Stimulated activated naive CD8-positive, alpha-beta T cell treated with anti-CD3 and anti-CD28 coated beads, Interleukin-15, Interleukin-2, amounts not matched to agents 100 ng/mL and 50 ng/mL, for 24 hours (primary cell): ENCODE measurements at regions not wholly inside any gene's neighbourhood (a gene's known extent, or its start where the extent isn't known, plus 50 kb on each side); places are given as distances from the start of the nearest gene placed in this dataset.
"Not testable (repeated sequence)": the region's sequence is repeated elsewhere in the genome, so short reads cannot be mapped to it uniquely, and the experiment has no call there.

Source experiments
- H3K27ac Mint-ChIP-seq: one replicate; pipeline ENCODE4 v1.8.0; 2021; ENCODE audit warnings: mild to moderate bottlenecking, mixed read lengths
- H3K27me3 Mint-ChIP-seq: one replicate; pipeline ENCODE4 v1.8.0; 2021; ENCODE audit warnings: mixed read lengths
- H3K36me3 Mint-ChIP-seq: one replicate; pipeline ENCODE4 v1.8.0; 2021; ENCODE audit warnings: low read depth, mixed read lengths
- H3K4me1 Mint-ChIP-seq: one replicate; pipeline ENCODE4 v1.8.0; 2021; ENCODE audit warnings: low read depth, mixed read lengths
- H3K4me3 Mint-ChIP-seq: one replicate; pipeline ENCODE4 v1.8.0; 2021; ENCODE audit warnings: mild to moderate bottlenecking, mixed read lengths
- H3K9me3 Mint-ChIP-seq: one replicate; pipeline ENCODE4 v1.8.0; 2021; ENCODE audit warnings: mixed read lengths

- Mint-ChIP-seq H3K9me3 (no peaks in the 10 kb centered on the region), H3K27ac (no peak overlapping the region), H3K4me3 (no peak overlapping the region), H3K4me1 (no peaks in the 10 kb centered on the region), H3K36me3 (no peaks in the 10 kb centered on the region), H3K27me3 (peaks cover 12% of the 10 kb centered on the region)
Observed at GRCh38 chr14:70269582-70269981, 80.8 kb upstream of the SLC8A3 start.

GRCh38 chr14:70268760-70269159, 80.0 kb upstream of the SLC8A3 start:
- H3K27me3 Mint-ChIP-seq = peaks cover 12% of the 10 kb centered on the region

GRCh38 chr14:70266157-70266556, 77.4 kb upstream of the SLC8A3 start:
- no peaks in the 10 kb centered on the region for H3K36me3 Mint-ChIP-seq
- H3K9me3 Mint-ChIP-seq = no peaks in the 10 kb centered on the region
- H3K27ac Mint-ChIP-seq = no peak overlapping the region
- H3K4me3 Mint-ChIP-seq = no peak overlapping the region
- no peaks in the 10 kb centered on the region for H3K4me1 Mint-ChIP-seq
- H3K27me3 Mint-ChIP-seq = peaks cover 23% of the 10 kb centered on the region

More at GRCh38 chr14:70268760-70269159, 80.0 kb upstream of the SLC8A3 start:
- Mint-ChIP-seq H3K36me3 (no peaks in the 10 kb centered on the region), H3K4me1 (no peaks in the 10 kb centered on the region), H3K27ac (no peak overlapping the region), H3K4me3 (no peak overlapping the region), H3K9me3 (no peaks in the 10 kb centered on the region)

GRCh38 chr14:70265422-70265821, 76.7 kb upstream of the SLC8A3 start:
- H3K4me1 Mint-ChIP-seq = no peaks in the 10 kb centered on the region
- no peaks in the 10 kb centered on the region for H3K36me3 Mint-ChIP-seq
- H3K27me3 Mint-ChIP-seq = peaks cover 23% of the 10 kb centered on the region
- no peak overlapping the region for H3K4me3 Mint-ChIP-seq
- no peaks in the 10 kb centered on the region for H3K9me3 Mint-ChIP-seq
- no peak overlapping the region for H3K27ac Mint-ChIP-seq

GRCh38 chr14:70259420-70259819, 70.7 kb upstream of the SLC8A3 start:
- Mint-ChIP-seq H3K9me3 (peaks cover 3% of the 10 kb centered on the region), H3K27ac (no peak overlapping the region), H3K36me3 (no peaks in the 10 kb centered on the region), H3K27me3 (peaks cover 55% of the 10 kb centered on the region), H3K4me1 (peaks cover 10% of the 10 kb centered on the region), H3K4me3 (no peak overlapping the region)

GRCh38 chr14:70257526-70257925, 68.8 kb upstream of the SLC8A3 start:
- H3K4me1 Mint-ChIP-seq = peaks cover 10% of the 10 kb centered on the region
- H3K27ac Mint-ChIP-seq = no peak overlapping the region
- no peak overlapping the region for H3K4me3 Mint-ChIP-seq
- peaks cover 60% of the 10 kb centered on the region for H3K27me3 Mint-ChIP-seq
- peaks cover 4% of the 10 kb centered on the region for H3K36me3 Mint-ChIP-seq
- H3K9me3 Mint-ChIP-seq = peaks cover 6% of the 10 kb centered on the region

- H3K36me3 Mint-ChIP-seq = peaks cover 4% of the 10 kb centered on the region
- no peak overlapping the region for H3K27ac Mint-ChIP-seq
- peaks cover 6% of the 10 kb centered on the region for H3K9me3 Mint-ChIP-seq
- peaks cover 60% of the 10 kb centered on the region for H3K27me3 Mint-ChIP-seq
- H3K4me3 Mint-ChIP-seq = peak overlapping the region; percentile 7
- peaks cover 10% of the 10 kb centered on the region for H3K4me1 Mint-ChIP-seq
Observed at GRCh38 chr14:70256601-70257000, 67.8 kb upstream of the SLC8A3 start.

GRCh38 chr14:70255071-70256057, 66.6 kb upstream of the SLC8A3 start:
- H3K4me3 Mint-ChIP-seq = peak overlapping the region; percentile 75
- H3K36me3 Mint-ChIP-seq = not testable (repeated sequence)

GRCh38 chr14:70254476-70254961, 65.8 kb upstream of the SLC8A3 start:
- Mint-ChIP-seq H3K27ac (no peak overlapping the region), H3K4me3 (peak overlapping the region; percentile 11)

More at GRCh38 chr14:70255071-70256057, 66.6 kb upstream of the SLC8A3 start:
- Mint-ChIP-seq H3K27ac (peak overlapping the region; percentile 20), H3K27me3 (peaks cover 71% of the 10 kb centered on the region)
- H3K9me3 Mint-ChIP-seq, H3K4me1 Mint-ChIP-seq: not testable (repeated sequence)

GRCh38 chr14:70253547-70253946, 64.8 kb upstream of the SLC8A3 start:
- H3K9me3 Mint-ChIP-seq, H3K27ac Mint-ChIP-seq, H3K4me1 Mint-ChIP-seq, H3K36me3 Mint-ChIP-seq, H3K4me3 Mint-ChIP-seq: not testable (repeated sequence)
- H3K27me3 Mint-ChIP-seq = peaks cover 65% of the 10 kb centered on the region

More at GRCh38 chr14:70254476-70254961, 65.8 kb upstream of the SLC8A3 start:
- Mint-ChIP-seq H3K4me1 (peaks cover 10% of the 10 kb centered on the region), H3K9me3 (peaks cover 6% of the 10 kb centered on the region), H3K36me3 (peaks cover 4% of the 10 kb centered on the region), H3K27me3 (peaks cover 74% of the 10 kb centered on the region)

- no peak overlapping the region for H3K27ac Mint-ChIP-seq
- no peaks in the 10 kb centered on the region for H3K36me3 Mint-ChIP-seq
- H3K9me3 Mint-ChIP-seq = no peaks in the 10 kb centered on the region
- no peak overlapping the region for H3K4me3 Mint-ChIP-seq
- no peaks in the 10 kb centered on the region for H3K4me1 Mint-ChIP-seq
- H3K27me3 Mint-ChIP-seq = peaks cover 54% of the 10 kb centered on the region
Observed at GRCh38 chr14:70245026-70245425, 56.3 kb upstream of the SLC8A3 start.

GRCh38 chr14:70239802-70240201, 51.1 kb upstream of the SLC8A3 start:
- Mint-ChIP-seq H3K27me3 (peaks cover 43% of the 10 kb centered on the region), H3K4me3 (no peak overlapping the region), H3K9me3 (no peaks in the 10 kb centered on the region), H3K36me3 (no peaks in the 10 kb centered on the region), H3K27ac (no peak overlapping the region), H3K4me1 (no peaks in the 10 kb centered on the region)

GRCh38 chr14:70238635-70239034, 49.9 kb upstream of the SLC8A3 start:
- peaks cover 35% of the 10 kb centered on the region for H3K27me3 Mint-ChIP-seq
- H3K4me3 Mint-ChIP-seq, H3K9me3 Mint-ChIP-seq, H3K27ac Mint-ChIP-seq, H3K4me1 Mint-ChIP-seq, H3K36me3 Mint-ChIP-seq: not testable (repeated sequence)
